DMS153 treated with DMSO at 0.1 percent for 48 hours (cell line): ENCODE measurements at regions not wholly inside any gene's neighbourhood (a gene's known extent, or its start where the extent isn't known, plus 50 kb on each side); places are given as distances from the start of the nearest gene placed in this dataset.

ENCODE experiments used
- DNase-seq: peaks from one replicate; lab custom pipeline; 2025; ENCODE audit not compliant: unreplicated experiment; lab: John Stamatoyannopoulos, UW

DNA sequence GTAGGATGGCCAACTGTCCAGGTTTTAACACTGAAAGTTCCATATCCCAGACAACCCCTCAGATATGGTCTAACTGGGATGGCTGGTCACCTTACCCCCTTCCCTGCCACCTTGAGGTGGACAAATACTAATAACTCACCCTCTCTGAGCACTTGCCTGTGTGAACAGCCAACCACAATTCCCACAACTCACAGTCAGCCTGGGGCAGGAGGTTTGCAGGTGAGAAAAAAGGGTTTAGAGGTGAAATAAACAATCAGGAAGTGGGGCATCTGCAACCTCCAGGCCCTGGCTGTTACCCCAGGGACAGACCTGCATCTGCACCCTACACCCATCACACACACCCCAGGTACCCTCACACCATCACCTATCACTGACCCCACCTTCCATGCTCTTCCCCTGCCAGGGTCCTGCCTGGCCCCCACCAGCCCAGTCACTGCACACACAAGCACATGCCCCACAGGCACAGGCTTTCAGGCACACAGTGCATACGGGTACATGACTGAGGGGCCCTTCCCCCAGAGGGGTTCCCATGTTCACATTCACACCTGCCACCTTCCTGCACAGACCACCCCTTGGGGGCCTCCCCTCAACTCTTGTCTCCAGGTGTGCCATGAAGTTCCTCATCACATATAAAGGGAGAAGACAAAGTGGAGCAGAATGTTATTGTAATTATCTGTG, 679.5 kb downstream of the MATN1 start:
- no peak for DNase-seq

DNA sequence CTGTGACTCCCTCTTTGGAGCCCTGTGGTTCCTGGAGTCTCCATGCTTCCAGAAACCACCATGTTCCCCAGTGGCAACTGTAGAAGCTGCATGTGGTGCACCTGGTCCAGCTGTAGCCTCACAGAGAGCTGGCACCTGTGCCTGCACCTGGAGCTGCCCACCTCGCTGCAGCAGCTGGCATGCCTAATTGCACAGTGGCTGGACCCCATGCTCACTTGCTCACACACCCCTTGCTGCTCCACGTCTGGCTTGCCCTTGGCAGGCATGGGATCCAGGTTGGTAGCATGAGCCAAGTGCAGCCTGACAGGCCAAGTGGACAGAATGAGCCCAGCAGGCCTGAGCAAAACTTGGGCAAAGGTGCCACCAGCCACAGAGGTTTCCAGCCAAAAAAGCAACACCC, 680.1 kb downstream of the MATN1 start:
- DNase-seq, result no peak

- no peak for DNase-seq
Measured at GRCh38 chr1:30042438-30043147, 680.8 kb downstream of the MATN1 start.

- DNase-seq, result no peak
Measured at GRCh38 chr1:30041741-30042437, 681.5 kb downstream of the MATN1 start.

GRCh38 chr1:30040081-30041019, 683.0 kb downstream of the MATN1 start:
- no peak for DNase-seq

GRCh38 chr1:30039354-30040080, 683.9 kb downstream of the MATN1 start:
- no peak for DNase-seq

DNA sequence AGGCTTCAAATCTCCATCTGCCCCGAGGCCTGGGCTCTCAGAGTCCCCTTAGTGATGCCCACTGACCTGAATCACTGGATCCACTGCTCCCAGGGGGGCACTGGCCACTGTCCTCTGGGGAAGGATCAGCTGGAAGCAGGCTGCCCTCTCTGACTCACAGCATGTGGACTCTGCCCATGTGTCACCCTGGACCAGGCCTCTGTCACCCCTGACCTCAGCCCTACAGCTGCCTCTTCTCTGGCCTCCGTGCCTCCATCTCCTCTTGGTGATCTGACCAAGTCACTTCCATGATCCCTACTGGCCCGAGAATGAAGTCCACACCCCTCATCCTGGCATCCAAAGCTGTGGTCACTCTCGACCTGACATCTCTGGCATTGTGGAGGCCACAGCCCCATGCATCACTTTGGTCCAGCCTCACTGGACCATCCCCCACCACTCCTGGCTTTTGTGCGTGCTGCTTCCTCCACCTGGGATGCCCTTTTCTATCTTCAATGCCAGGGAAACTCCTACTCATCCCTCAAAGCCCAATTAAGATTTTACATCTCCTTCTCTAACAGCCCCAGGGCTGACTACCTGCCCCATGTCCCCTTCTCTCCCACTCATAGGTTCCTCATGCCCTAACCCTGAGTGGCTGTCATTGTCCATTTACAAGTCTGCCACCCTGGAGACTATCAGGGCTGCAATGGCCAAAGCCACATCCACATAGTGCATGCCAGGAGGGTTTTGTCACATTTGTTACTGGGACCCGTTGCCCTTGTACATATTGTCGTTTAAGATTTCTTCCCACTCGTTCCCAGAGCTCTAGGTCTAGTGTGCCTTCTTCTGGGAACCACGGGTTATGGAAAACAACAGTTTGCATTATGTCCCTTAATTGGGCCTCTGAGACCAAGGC, 685.0 kb downstream of the MATN1 start:
- DNase-seq, result no peak

- no peak for DNase-seq
Measured at GRCh38 chr1:30037251-30038118, 685.9 kb downstream of the MATN1 start.

- DNase-seq, result no peak
Measured at GRCh38 chr1:30036666-30037065, 686.7 kb downstream of the MATN1 start.

DNA sequence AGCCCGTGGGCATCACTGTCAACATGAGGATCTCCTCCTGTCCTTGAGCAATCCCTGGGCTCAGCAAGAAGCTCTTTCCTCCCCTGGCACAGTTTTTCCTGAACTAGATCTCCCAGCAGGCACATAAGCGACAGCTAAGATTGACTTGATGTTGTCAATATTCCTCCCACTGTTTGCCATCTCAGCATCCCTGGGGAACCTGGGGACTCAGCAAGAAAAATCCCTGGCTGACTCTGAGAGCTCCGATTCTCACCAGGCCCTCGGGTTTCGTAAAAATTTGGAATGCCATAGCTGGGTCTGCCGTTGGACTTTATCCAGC, 687.2 kb downstream of the MATN1 start:
- no peak for DNase-seq

DNA sequence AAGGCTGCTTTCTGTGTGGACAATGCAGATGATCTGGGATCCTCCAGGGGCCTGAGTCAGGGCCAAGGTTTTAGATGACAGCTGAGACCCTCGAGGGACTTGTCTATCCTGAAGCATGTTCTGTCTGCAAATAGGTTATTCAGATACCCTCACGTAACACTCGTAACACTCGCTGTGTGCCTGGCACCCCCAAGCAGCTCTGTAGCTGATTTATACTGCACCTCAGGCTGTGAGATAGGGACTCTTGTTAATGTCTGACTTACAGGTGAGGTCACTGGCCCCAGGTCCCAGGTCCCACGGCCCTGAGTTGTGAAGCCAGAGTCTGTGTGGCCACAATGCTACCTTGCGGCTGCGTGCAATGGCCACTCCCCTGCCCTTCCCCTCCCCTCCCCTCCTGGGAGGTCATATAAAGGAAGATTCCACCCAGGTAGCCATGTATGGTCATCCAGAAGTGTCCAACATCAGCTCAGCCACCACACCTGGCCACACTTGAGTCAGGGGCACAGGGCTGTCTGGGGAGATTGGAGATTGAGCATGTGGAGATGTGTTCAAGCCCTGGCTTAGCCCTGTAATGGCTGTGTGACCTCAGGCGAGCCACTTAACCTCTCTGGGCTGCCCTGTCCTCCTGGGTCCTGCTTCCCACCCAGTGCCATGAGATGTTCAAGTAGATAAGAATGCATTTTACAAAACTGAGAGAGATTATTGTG, 687.7 kb downstream of the MATN1 start:
- DNase-seq, result no peak

- DNase-seq, result peak; percentile 89
Measured at GRCh38 chr1:30034627-30035521, 688.5 kb downstream of the MATN1 start.

GRCh38 chr1:30034105-30034626, 689.2 kb downstream of the MATN1 start:
- DNase-seq, result no peak

DNA sequence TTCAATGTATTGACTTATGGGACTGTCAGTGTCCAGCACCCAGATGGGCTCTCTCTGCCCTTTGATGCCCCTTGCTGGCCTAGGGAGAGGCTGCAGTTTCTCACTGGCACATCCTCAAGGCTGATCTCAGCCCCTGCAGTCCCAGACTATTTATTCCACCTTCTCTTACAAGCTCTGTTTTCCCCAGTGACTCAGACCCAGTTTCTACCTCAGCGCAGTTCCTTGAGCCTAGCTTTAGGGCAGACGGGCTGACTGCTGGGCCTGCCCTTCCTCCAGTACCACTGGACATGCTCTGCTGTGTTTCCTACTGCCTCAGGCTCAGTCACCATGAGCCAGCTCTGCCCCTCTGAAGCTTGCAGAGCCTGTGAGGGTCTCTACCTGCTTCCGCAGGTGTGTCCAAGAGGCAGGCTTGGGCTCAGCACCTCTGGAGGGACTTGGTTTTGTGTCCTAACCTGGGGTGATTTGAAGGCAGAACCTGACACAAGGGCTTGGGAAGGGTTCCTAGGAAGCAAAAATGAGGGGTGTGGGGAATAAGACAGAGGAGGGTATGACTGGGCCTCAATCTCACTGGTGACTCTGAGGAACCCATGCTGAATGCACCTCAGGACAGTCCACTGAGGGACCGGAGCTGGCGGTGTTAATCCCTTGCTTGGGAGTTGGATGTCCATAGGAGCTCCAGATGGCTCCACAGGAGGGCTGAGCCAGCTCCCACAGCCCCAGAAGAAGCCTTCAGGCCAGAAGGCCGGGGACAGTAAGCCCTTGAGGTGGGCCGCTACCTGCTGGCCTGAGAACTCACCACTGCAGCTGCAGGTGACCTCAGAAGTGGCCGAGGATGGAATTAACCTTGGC, 689.9 kb downstream of the MATN1 start:
- no peak for DNase-seq

GRCh38 chr1:30032302-30032701, 691.1 kb downstream of the MATN1 start:
- no peak for DNase-seq

- no peak for DNase-seq
Measured at GRCh38 chr1:30029677-30030076, 693.7 kb downstream of the MATN1 start.
